Glomerular endothelial cell (primary cell): ENCODE measurements at regions not wholly inside any gene's neighbourhood (a gene's known extent, or its start where the extent isn't known, plus 50 kb on each side); places are given as distances from the start of the nearest gene placed in this dataset.

Source experiments
- DNase-seq: peaks from one replicate; pipeline ENCODE4 v3.0.0-alpha.2; 2011; ENCODE audit warnings: low read depth, low spot score; ENCODE audit errors: extremely low read depth

GRCh38 chrX:15985937-15986336 lies 131.3 kb upstream of the AP1S2 start:
- DNase-seq, result no peak

- no peak for DNase-seq
Observed at GRCh38 chrX:15983034-15983433, 128.4 kb upstream of the AP1S2 start.

GRCh38 chrX:15977644-15978043 lies 123.0 kb upstream of the AP1S2 start:
- DNase-seq, result no peak

GRCh38 chrX:15976396-15976795 lies 121.8 kb upstream of the AP1S2 start:
- no peak for DNase-seq

- no peak for DNase-seq
Observed at GRCh38 chrX:15973946-15974345, 119.3 kb upstream of the AP1S2 start.

- no peak for DNase-seq
Observed at GRCh38 chrX:15973299-15973698, 118.7 kb upstream of the AP1S2 start.

- DNase-seq, result no peak
Observed at GRCh38 chrX:15971696-15972095, 117.1 kb upstream of the AP1S2 start.

GRCh38 chrX:15963858-15964257 lies 109.2 kb upstream of the AP1S2 start:
- no peak for DNase-seq

- DNase-seq, result no peak
Observed at GRCh38 chrX:15960237-15960636, 105.6 kb upstream of the AP1S2 start.

GRCh38 chrX:15956681-15957080 lies 102.1 kb upstream of the AP1S2 start:
- DNase-seq, result no peak

GRCh38 chrX:15953801-15954200 lies 99.2 kb upstream of the AP1S2 start:
- DNase-seq, result no peak

GRCh38 chrX:15952212-15952611 lies 97.6 kb upstream of the AP1S2 start:
- no peak for DNase-seq

- DNase-seq, result no peak
Observed at GRCh38 chrX:15948318-15948660, 93.7 kb upstream of the AP1S2 start.

- no peak for DNase-seq
Observed at GRCh38 chrX:15947648-15948317, 93.2 kb upstream of the AP1S2 start.

GRCh38 chrX:15946783-15947580 lies 92.4 kb upstream of the AP1S2 start:
- DNase-seq, result no peak

GRCh38 chrX:15943391-15943790 lies 88.8 kb upstream of the AP1S2 start:
- DNase-seq, result no peak

- no peak for DNase-seq
Observed at GRCh38 chrX:15942307-15942706, 87.7 kb upstream of the AP1S2 start.

- no peak for DNase-seq
Observed at GRCh38 chrX:15939737-15940136, 85.1 kb upstream of the AP1S2 start.

GRCh38 chrX:15938072-15938471 lies 83.5 kb upstream of the AP1S2 start:
- DNase-seq, result no peak

GRCh38 chrX:15931362-15931761 lies 76.7 kb upstream of the AP1S2 start:
- no peak for DNase-seq

- DNase-seq, result no peak
Observed at GRCh38 chrX:15930585-15930984, 76.0 kb upstream of the AP1S2 start.

- no peak for DNase-seq
Observed at GRCh38 chrX:15929194-15929593, 74.6 kb upstream of the AP1S2 start.

- no peak for DNase-seq
Observed at GRCh38 chrX:15926622-15927021, 72.0 kb upstream of the AP1S2 start.
